HG02885 (cell line): ENCODE measurements at regions not wholly inside any gene's neighbourhood (a gene's known extent, or its start where the extent isn't known, plus 50 kb on each side); places are given as distances from the start of the nearest gene placed in this dataset.
"Not testable (repeated sequence)": the region's sequence is repeated elsewhere in the genome, so short reads cannot be mapped to it uniquely, and the experiment has no call there.

ENCODE experiments used
- ATAC-seq: cut with Tn5 transposase; IDR thresholded peaks from one replicate; pipeline ENCODE4 v1.9.1; 2021; ENCODE audit warnings: mild to moderate bottlenecking; ENCODE audit not compliant: unreplicated experiment, poor library complexity

GRCh38 chr3:110888625-110889375 lies 182.8 kb upstream of the NECTIN3 start:
- ATAC-seq = not testable (repeated sequence)

DNA sequence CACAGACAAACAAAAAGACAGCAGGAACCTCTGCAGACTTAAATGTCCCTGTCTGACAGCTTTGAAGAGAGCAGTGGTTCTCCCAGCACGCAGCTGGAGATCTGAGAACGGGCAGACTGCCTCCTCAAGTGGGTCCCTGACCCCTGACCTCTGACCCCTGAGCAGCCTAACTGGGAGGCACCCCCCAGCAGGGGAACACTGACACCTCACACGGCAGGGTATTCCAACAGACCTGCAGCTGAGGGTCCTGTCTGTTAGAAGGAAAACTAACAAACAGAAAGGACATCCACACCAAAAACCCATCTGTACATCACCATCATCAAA lies 182.3 kb upstream of the NECTIN3 start:
- not testable (repeated sequence) for ATAC-seq

DNA sequence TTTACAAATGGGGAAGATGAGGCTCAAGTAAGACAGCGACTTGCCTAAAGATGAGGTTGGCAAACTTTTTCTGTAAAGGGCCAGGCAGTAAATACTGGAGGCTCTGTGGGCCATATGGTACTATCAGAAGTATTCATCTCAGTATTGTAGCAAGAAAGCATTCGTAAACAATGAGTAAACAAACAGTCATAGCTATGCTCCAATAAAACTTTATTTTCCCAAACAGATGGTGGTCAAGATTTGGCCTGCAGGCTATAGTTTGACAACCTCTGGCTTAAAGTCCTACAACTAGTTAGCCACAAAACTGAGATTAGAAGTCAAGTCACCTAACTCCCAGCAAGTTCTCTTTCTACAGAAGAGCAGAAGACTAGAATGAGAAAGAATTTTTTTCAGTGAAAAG lies 177.0 kb upstream of the NECTIN3 start:
- ATAC-seq = no peak

GRCh38 chr3:110895054-110895453 lies 176.6 kb upstream of the NECTIN3 start:
- ATAC-seq = no peak

- ATAC-seq = no peak
These were observed 174.6 kb upstream of the NECTIN3 start for GRCh38 chr3:110897046-110897445.

DNA sequence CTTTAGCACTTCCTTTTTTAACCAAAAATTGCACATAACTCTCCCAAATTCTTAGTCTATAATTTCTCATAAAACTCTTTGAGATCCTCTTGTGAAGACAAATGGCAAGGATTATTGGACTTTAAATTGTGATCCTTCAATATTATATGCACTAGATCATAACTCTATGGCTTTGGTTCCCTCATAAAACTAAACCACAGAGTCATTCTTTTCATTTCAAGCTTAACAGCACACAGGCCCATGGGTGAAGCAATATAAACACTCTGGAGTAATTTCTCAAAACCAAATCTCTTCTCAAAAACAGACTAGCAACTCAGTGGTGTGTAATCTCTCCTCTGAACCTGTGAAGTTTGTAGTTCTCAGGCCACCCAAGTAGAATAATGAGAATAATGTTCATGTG lies 171.0 kb upstream of the NECTIN3 start:
- no peak for ATAC-seq

DNA sequence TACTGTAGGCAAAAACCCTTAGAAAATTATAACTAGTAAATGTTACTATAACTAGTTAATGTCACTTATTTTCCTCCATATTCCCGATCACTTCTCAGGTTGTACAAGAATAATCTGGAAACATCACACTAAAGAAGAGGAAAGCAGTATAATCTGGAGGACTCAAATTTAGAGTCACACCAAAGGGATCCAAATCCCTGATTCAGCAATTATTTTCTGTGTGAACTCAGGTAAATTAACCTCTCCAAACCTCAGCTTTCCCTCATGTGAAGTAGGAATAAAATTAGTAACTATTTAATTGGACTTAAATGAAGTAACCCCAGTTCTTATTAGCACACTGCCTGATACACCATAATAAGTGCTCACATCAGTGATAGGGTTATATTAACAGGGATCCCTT lies 170.1 kb upstream of the NECTIN3 start:
- no peak for ATAC-seq

DNA sequence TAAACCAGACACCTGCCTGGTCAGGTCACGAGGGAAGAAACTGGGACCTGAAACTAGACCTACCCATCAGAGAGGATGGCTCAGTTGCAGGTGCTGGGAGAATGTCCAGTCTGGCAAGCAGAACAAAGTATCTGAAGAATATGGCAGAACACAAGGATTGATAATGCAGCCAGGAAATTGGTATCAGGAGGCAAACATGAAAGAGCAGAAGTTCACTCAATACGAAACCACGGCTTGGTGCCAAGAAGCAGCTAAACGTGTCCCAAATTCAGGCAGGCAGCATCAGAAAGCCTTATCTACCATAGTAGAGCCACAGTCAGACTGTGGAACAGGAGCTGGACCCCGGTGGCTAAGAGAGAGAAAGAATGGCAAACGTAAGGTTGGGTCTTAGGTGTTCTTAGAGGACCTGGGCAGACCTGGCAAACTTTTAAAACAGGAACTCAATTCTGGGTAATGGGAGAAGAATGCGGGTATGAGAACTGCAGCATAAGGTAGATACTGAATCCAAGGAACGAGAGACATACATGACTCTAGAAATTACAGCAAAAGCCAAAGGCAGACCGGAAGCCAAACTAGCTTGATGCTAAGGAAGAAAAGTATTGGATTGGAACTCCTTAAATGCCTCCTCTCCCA lies 169.0 kb upstream of the NECTIN3 start:
- ATAC-seq = no peak

- ATAC-seq = no peak
These were observed 167.7 kb upstream of the NECTIN3 start for GRCh38 chr3:110903771-110904519.

- no peak for ATAC-seq
These were observed 167.1 kb upstream of the NECTIN3 start for GRCh38 chr3:110904520-110904890.

DNA sequence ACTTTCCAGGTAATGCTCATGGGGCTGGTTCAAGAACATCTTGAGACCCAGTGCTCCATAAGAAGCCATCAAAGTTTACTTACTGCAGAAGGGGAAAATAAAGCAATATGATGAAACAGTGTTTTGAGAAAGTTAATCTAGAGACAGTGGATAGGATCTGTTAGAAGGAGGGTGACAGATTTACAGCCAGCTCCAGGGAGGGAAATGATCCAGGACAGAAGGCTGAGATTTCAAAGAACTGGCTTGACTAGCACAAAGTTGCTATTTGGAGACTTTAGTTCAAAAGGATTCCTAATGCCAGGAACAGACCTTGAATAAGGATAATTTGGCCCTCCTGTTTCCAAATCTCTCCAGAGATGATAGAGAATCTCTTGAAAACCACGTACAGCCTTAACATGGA lies 166.5 kb upstream of the NECTIN3 start:
- ATAC-seq = no peak

GRCh38 chr3:110909839-110910238 lies 161.8 kb upstream of the NECTIN3 start:
- ATAC-seq = no peak

- ATAC-seq = no peak
These were observed 161.2 kb upstream of the NECTIN3 start for GRCh38 chr3:110910346-110910955.

GRCh38 chr3:110918963-110919362 lies 152.7 kb upstream of the NECTIN3 start:
- no peak for ATAC-seq

DNA sequence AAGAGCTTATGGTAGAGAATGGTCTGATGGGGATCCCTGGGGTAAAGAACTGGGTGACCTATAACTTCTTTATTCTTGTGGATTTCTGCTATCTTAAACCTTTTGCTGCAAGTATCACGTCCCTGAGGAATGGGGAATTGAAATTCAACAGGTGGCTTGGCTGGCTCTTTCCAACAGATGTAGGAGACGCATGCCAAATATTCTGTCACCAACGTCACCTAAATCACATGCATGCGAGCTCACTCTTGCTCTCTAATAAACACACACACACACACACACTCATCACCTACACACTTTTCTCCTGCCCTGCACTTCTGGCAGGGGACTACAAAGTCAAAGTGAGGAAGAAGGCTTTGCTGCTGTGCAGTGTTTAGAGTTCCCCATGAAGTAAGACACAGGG lies 145.8 kb upstream of the NECTIN3 start:
- ATAC-seq = no peak

DNA sequence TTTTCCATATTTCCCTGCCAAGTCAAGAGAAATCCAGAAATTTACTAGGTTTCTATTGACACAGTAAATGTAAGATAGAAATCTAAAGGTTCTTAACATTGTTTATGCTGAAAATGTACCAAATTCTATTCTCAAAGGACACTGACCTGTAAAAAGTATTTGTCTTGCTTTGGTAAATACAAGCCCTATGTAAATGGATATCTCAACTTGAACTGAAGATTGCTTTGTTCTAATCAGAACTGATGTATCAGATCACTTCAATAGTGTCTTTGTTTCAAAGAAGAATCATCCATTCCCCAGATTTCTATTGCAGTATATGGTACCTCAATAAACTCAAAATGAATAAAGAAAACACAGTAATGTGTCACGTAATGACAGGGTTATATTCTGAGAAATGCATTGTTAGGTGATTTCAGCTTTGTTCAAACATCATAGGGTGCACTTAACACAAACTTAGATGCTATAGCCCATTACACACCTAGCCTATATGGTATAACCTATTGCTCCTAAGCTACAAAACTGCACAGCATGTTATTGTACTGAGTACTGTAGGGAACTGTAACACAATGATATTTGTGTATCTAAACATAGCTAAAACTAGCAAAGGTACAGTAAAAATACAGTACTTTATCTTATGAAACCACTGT lies 143.5 kb upstream of the NECTIN3 start:
- no peak for ATAC-seq

- no peak for ATAC-seq
These were observed 141.8 kb upstream of the NECTIN3 start for GRCh38 chr3:110929816-110930215.

DNA sequence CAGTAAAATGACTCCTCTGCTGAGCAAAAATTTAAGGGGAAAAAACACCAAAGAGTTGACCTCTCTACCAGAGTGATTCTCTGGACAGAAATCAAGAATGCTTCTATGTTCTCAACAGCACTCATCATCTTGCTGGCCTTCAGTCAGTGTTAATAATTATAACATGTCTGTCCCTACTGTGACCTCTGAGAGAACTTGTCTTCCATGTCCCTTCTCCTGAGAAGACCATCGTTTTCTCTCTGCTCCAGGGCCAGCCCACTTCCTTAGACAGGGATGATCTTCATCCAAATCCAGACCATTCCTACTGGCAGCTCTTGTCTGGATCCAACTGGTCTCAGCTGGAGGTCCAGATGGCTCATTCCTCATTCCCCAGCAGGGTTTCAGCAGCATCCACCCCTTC lies 139.0 kb upstream of the NECTIN3 start:
- no peak for ATAC-seq

DNA sequence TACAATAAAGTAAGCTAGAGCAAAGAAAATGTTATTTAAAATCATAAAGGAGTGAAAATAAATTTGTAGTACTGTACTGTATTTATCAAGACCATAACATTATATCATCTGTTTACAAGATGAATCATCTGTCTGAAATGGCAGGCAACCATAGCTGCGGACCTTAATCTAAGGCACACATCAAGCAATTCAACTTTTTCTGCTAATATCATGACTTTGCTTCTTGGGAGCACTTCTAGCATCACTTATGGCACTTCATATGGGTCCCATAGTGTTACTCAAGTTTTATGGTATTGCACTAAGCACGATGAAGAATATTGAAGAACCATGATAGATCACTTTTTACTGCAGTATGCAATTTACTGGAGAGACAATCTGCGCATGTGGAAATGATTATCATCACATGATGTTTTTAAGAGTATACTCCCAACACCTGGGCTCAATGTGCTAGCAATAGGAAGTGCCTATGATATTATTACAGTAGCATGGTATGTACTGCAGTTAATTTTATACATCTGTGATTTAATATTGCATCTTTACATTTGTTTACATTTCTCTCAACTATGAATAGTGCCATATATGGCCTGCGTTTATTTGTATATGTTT lies 137.7 kb upstream of the NECTIN3 start:
- ATAC-seq = no peak

- ATAC-seq = no peak
These were observed 133.0 kb upstream of the NECTIN3 start for GRCh38 chr3:110938629-110939028.
